HCT116 (cell line): ENCODE measurements at regions not wholly inside any gene's neighbourhood (a gene's known extent, or its start where the extent isn't known, plus 50 kb on each side); places are given as distances from the start of the nearest gene placed in this dataset.

Source experiments
- ATAC-seq: fragments of 200-7000 bp; cut with Tn5 transposase; 2 replicates; pipeline ENCODE4 v1.9.1; 2020; ENCODE audit warnings: mild to moderate bottlenecking, moderate library complexity
- BruUV-seq: library from RNA; stranded (reverse); fragments of 400-500 nt; replicated peaks from 2 replicates; lab custom pipeline; 2021; lab: Mats Ljungman, UMichigan
- CTCF ChIA-PET: fragments of 300-600 bp; sonication (Branson Sonifier 250); formaldehyde crosslinking; loops from one replicate; lab custom pipeline; 2021; ENCODE audit warnings: antibody characterized with exemption; lab: Charles Lee
- POLR2A ChIA-PET: fragments of 300-600, 350-600 bp; sonication (Branson Sonifier 250); formaldehyde crosslinking; loops from one replicate; lab custom pipeline; 2021; ENCODE audit warnings: antibody characterized with exemption; lab: Charles Lee
- RAD21 ChIA-PET, 2 experiments: fragments of 300-600 bp; sonication (Branson Sonifier 250); formaldehyde crosslinking; loops; one replicate each; lab custom pipeline; 2023; ENCODE audit warnings: low total read pairs in 2 of 2; ENCODE audit not compliant: uncharacterized antibody in 2 of 2, unreplicated experiment in 2 of 2, low non-redundant PET in 1 of 2; lab: Charles Lee
- DNase-seq: peaks from one replicate; pipeline ENCODE4 v3.0.0-alpha.2; 2010; ENCODE audit warnings: low read depth, low spot score
- H2AFZ ChIP-seq: fragments of 200-600 bp; shearing (Covaris generic), sonication (generic); 2 replicates; pipeline ENCODE4 v1.6.1; 2017; ENCODE audit warnings: low read depth, mixed run types, mixed read lengths, antibody characterized with exemption, low read length; ENCODE audit not compliant: poor library complexity, severe bottlenecking
- H3K27ac ChIP-seq: 2 replicates; pipeline ENCODE4 v1.5.1; 2012; ENCODE audit warnings: low read depth, low read length
- H3K27me3 ChIP-seq: fragments of 200-600 bp; sonication (generic); 2 replicates; pipeline ENCODE4 v1.6.1; 2016; ENCODE audit warnings: mixed run types, low read length, mixed read lengths; ENCODE audit not compliant: insufficient read depth
- H3K36me3 ChIP-seq, 2 experiments: fragments of 200-500 bp in 1 of 2; fragments of 200-600 bp in 1 of 2; sonication (Bioruptor generic) in 1 of 2; sonication (generic) in 1 of 2; 2 replicates each; pipeline versions ENCODE4 v1.5.1 to v1.6.1; 2014 to 2016; ENCODE audit warnings: low read length in 2 of 2, inconsistent platforms in 1 of 2, mixed read lengths in 1 of 2, mixed run types in 1 of 2; ENCODE audit not compliant: insufficient read depth in 2 of 2, control insufficient read depth in 1 of 2
- H3K4me1 ChIP-seq, 2 experiments: fragments of 200-600 bp in 1 of 2; sonication (generic) in 1 of 2; 2 replicates each; pipeline versions ENCODE4 v1.5.1 to v1.6.1; 2012 to 2017; ENCODE audit warnings: low read length in 2 of 2, inconsistent platforms in 1 of 2, mild to moderate bottlenecking in 1 of 2, mixed read lengths in 1 of 2, mixed run types in 1 of 2, moderate library complexity in 1 of 2; ENCODE audit not compliant: insufficient read depth in 2 of 2, control insufficient read depth in 1 of 2
- H3K4me2 ChIP-seq: fragments of 200-600 bp; sonication (generic); 2 replicates; pipeline ENCODE4 v1.6.1; 2017; ENCODE audit warnings: mixed run types, low read length, mixed read lengths
- H3K4me3 ChIP-seq, 2 experiments: fragments of 200-600 bp in 1 of 2; sonication (generic) in 1 of 2; replicated peaks in 1 of 2; 2 replicates each; pipeline ENCODE4 v1.5.1; 2011 to 2016; ENCODE audit warnings: low read length in 2 of 2, control low read depth in 1 of 2, low read depth in 1 of 2, mild to moderate bottlenecking in 1 of 2, mixed read lengths in 1 of 2, mixed run types in 1 of 2
- H3K79me2 ChIP-seq: fragments of 200-600 bp; sonication (generic); 2 replicates; pipeline ENCODE4 v1.6.1; 2017; ENCODE audit warnings: mild to moderate bottlenecking, mixed run types, low read length, moderate library complexity, mixed read lengths; ENCODE audit not compliant: insufficient read depth
- H3K9ac ChIP-seq: fragments of 200-600 bp; sonication (generic); 2 replicates; pipeline ENCODE4 v1.6.1; 2016; ENCODE audit warnings: low read length, mixed read lengths
- H3K9me2 ChIP-seq: fragments of 200-600 bp; sonication (generic), shearing (Covaris generic); 2 replicates; pipeline ENCODE4 v1.6.1; 2017; ENCODE audit warnings: mixed run types, mild to moderate bottlenecking, moderate library complexity; ENCODE audit not compliant: insufficient read depth
- H3K9me3 ChIP-seq, 2 experiments: fragments of 200-500 bp in 1 of 2; fragments of 200-600 bp in 1 of 2; sonication (Bioruptor generic) in 1 of 2; sonication (generic) in 1 of 2; 2 replicates each; pipeline ENCODE4 v1.6.1; 2014 to 2017; ENCODE audit warnings: low read length in 2 of 2, mixed read lengths in 2 of 2, inconsistent platforms in 1 of 2, low read depth in 1 of 2, mild to moderate bottlenecking in 1 of 2, mixed run types in 1 of 2, moderate library complexity in 1 of 2; ENCODE audit not compliant: control insufficient read depth in 1 of 2, insufficient read depth in 1 of 2
- H4K20me1 ChIP-seq: fragments of 200-600 bp; sonication (generic), shearing (Covaris generic); 2 replicates; pipeline ENCODE4 v1.6.1; 2017; ENCODE audit warnings: mixed run types, mild to moderate bottlenecking, moderate library complexity; ENCODE audit not compliant: insufficient read depth
- CTCF ChIP-seq, 3 experiments: fragments of 200-600 bp in 1 of 3; sonication (generic) in 1 of 3; IDR thresholded peaks in 2 of 3; conservative IDR thresholded peaks in 1 of 3; 2 replicates each; pipeline ENCODE4 v1.5.1; 2012 to 2017; ENCODE audit warnings: low read depth in 2 of 3, low read length in 2 of 3, antibody characterized with exemption in 1 of 3, borderline replicate concordance in 1 of 3, control low read depth in 1 of 3, mild to moderate bottlenecking in 1 of 3, mixed read lengths in 1 of 3, mixed run types in 1 of 3, moderate library complexity in 1 of 3; ENCODE audit not compliant: insufficient read depth in 1 of 3
- MAX ChIP-seq: IDR thresholded peaks from 2 replicates; pipeline ENCODE4 v1.6.1; 2012
- RAD21 ChIP-seq: IDR thresholded peaks from 2 replicates; pipeline ENCODE4 v1.6.1; 2012; ENCODE audit warnings: low read depth, mild to moderate bottlenecking
- YY1 ChIP-seq: IDR thresholded peaks from 2 replicates; pipeline ENCODE4 v1.6.1; 2011; ENCODE audit warnings: low read length, low read depth, moderate library complexity, mild to moderate bottlenecking; ENCODE audit not compliant: insufficient replicate concordance; ENCODE audit errors: extremely low read depth
- intact Hi-C: fragments of 100-400 bp; cut with micrococcal nuclease; formaldehyde crosslinking; loops from 2 replicates; pipeline ENCODE4 v1.10.0; 2022

- TF ChIP-seq MAX = no peak
Measured at GRCh38 chr10:4176500-4177281, 391.7 kb upstream of the KLF6 start (continued).

- no peak for DNase-seq
- CTCF ChIA-PET = interaction anchor here (0.6 to 1.0 kb wide), 3 partner anchors 93 to 339 kb away, joined by 3 to 5 read pairs (median 3); no protein-coding TSS in a partner anchor
- no TSS peak for BruUV-seq
- intact Hi-C loops = loop anchor here (1.0 to 5.0 kb wide), 2 partner anchors 483 to 593 kb away; no protein-coding TSS in a partner anchor
- Histone ChIP-seq H3K4me3 (no peak overlapping the region), H3K9ac (no peak overlapping the region), H3K79me2 (no peaks in the 10 kb centered on the region), H3K36me3 (no peaks in the 10 kb centered on the region), H4K20me1 (no peaks in the 10 kb centered on the region), H3K9me2 (no peaks in the 10 kb centered on the region), H3K27me3 (no peaks in the 10 kb centered on the region)
- POLR2A ChIA-PET = no interaction called here
- TF ChIP-seq CTCF (IDR thresholded peaks at IDR 0.05 in 2 of 3, conservative IDR thresholded peaks at IDR 0.05 in 1 of 3; ENCODE audit: borderline replicate concordance in 1 of 3, insufficient read depth in 1 of 3, low read depth in 2 of 3, low read length in 2 of 3) (peak; percentile 31 to 66 (median 46); a peak in 5 of 6 replicates), RAD21 (peak; percentile 77), YY1 (no peak)
- TF ChIP-seq, all 23 proteins: peak for 2
- no peak overlapping the region for H3K4me2 ChIP-seq
- H3K27ac ChIP-seq = no peak overlapping the region
- no peak overlapping the region for H2AFZ ChIP-seq
- peaks cover 0 to 5% of the 10 kb centered on the region in 2 experiments; a peak in 1 of 4 replicates for H3K4me1 ChIP-seq
- RAD21 ChIA-PET = interaction anchor here (0.6 to 1.0 kb wide), 4 partner anchors 69 to 977 kb away, joined by 3 to 4 read pairs (median 3); no protein-coding TSS in a partner anchor
- ATAC-seq = peak; percentile 79
- no peaks in the 10 kb centered on the region for H3K9me3 ChIP-seq
Measured at GRCh38 chr10:4174197-4174596, 389.2 kb upstream of the KLF6 start.
